Osteoblast (primary cell): ENCODE measurements at regions not wholly inside any gene's neighbourhood (a gene's known extent, or its start where the extent isn't known, plus 50 kb on each side); places are given as distances from the start of the nearest gene placed in this dataset.

Source experiments
- DNase-seq: peaks from one replicate; pipeline ENCODE4 v3.0.0; 2011; ENCODE audit warnings: low spot score, mixed read lengths; ENCODE audit not compliant: insufficient read length; ENCODE audit errors: missing footprints
- H2AFZ ChIP-seq: 2 replicates; pipeline ENCODE4 v1.6.0; 2011; ENCODE audit warnings: mild to moderate bottlenecking, low read length
- H3K27ac ChIP-seq: 2 replicates; pipeline ENCODE4 v1.5.1; 2011; ENCODE audit warnings: mild to moderate bottlenecking, low read depth, low read length, moderate library complexity
- H3K27me3 ChIP-seq: 2 replicates; pipeline ENCODE4 v1.6.0; 2012; ENCODE audit warnings: mild to moderate bottlenecking, control low read depth, inconsistent platforms, low read length, moderate library complexity; ENCODE audit not compliant: insufficient read depth
- H3K36me3 ChIP-seq: 2 replicates; pipeline ENCODE4 v1.5.1; 2011; ENCODE audit warnings: mild to moderate bottlenecking, low read length, control low read depth, moderate library complexity; ENCODE audit not compliant: insufficient read depth
- H3K4me1 ChIP-seq: 2 replicates; pipeline ENCODE4 v1.5.1; 2011; ENCODE audit warnings: mild to moderate bottlenecking, low read length, control low read depth, moderate library complexity; ENCODE audit not compliant: insufficient read depth
- H3K4me2 ChIP-seq: 2 replicates; pipeline ENCODE4 v1.6.0; 2011; ENCODE audit warnings: mild to moderate bottlenecking, low read length; ENCODE audit not compliant: insufficient read depth
- H3K4me3 ChIP-seq: fragments of 200-600 bp; sonication (generic); 3 replicates; pipeline ENCODE4 v1.5.1; 2012; ENCODE audit warnings: mild to moderate bottlenecking, low read length, inconsistent platforms; ENCODE audit not compliant: insufficient read depth
- H3K79me2 ChIP-seq: 2 replicates; pipeline ENCODE4 v1.6.0; 2012; ENCODE audit warnings: mild to moderate bottlenecking, low read length, control low read depth, inconsistent platforms; ENCODE audit not compliant: insufficient read depth
- H3K9me3 ChIP-seq: 2 replicates; pipeline ENCODE4 v1.5.1; 2011; ENCODE audit warnings: low read depth, low read length, control low read depth
- H4K20me1 ChIP-seq: 2 replicates; pipeline ENCODE4 v1.6.0; 2012; ENCODE audit warnings: mild to moderate bottlenecking, low read length, control low read depth; ENCODE audit not compliant: insufficient read depth
- CTCF ChIP-seq: IDR thresholded peaks from 2 replicates; pipeline ENCODE4 v1.5.1; 2011; ENCODE audit warnings: mild to moderate bottlenecking, low read depth, low read length, moderate library complexity; ENCODE audit errors: extremely low read depth

- Histone ChIP-seq H3K79me2 (no peaks in the 10 kb centered on the region), H3K27me3 (no peaks in the 10 kb centered on the region), H3K4me1 (no peaks in the 10 kb centered on the region), H3K4me2 (no peak overlapping the region), H4K20me1 (no peaks in the 10 kb centered on the region), H3K4me3 (no peak overlapping the region), H3K9me3 (peaks cover 2% of the 10 kb centered on the region), H3K36me3 (no peaks in the 10 kb centered on the region), H2AFZ (no peak overlapping the region), H3K27ac (no peak overlapping the region)
- no peak for TF ChIP-seq CTCF
- no peak for DNase-seq
Measured at GRCh38 chr1:104231676-104232075, 482.0 kb downstream of the AMY1C start.

GRCh38 chr1:104235141-104235540 is 485.4 kb downstream of the AMY1C start:
- DNase-seq = no peak
- Histone ChIP-seq H2AFZ (no peak overlapping the region), H3K4me2 (no peak overlapping the region), H3K79me2 (no peaks in the 10 kb centered on the region), H3K36me3 (no peaks in the 10 kb centered on the region), H3K27me3 (no peaks in the 10 kb centered on the region), H3K4me3 (no peak overlapping the region), H3K9me3 (peaks cover 2% of the 10 kb centered on the region), H3K4me1 (no peaks in the 10 kb centered on the region), H3K27ac (no peak overlapping the region), H4K20me1 (no peaks in the 10 kb centered on the region)
- no peak for TF ChIP-seq CTCF

GRCh38 chr1:104238991-104239390 is 489.3 kb downstream of the AMY1C start:
- H3K4me3 ChIP-seq = no peak overlapping the region
- no peaks in the 10 kb centered on the region for H3K4me1 ChIP-seq
- no peak overlapping the region for H3K27ac ChIP-seq
- H3K79me2 ChIP-seq = no peaks in the 10 kb centered on the region
- H3K36me3 ChIP-seq = no peaks in the 10 kb centered on the region
- H4K20me1 ChIP-seq = no peaks in the 10 kb centered on the region
- H3K9me3 ChIP-seq = peaks cover 2% of the 10 kb centered on the region
- H3K4me2 ChIP-seq = no peak overlapping the region
- H2AFZ ChIP-seq = no peak overlapping the region
- no peak for TF ChIP-seq CTCF
- no peaks in the 10 kb centered on the region for H3K27me3 ChIP-seq
- DNase-seq = no peak

GRCh38 chr1:104248385-104248784 is 498.7 kb downstream of the AMY1C start:
- no peaks in the 10 kb centered on the region for H3K79me2 ChIP-seq
- no peak overlapping the region for H3K27ac ChIP-seq
- no peaks in the 10 kb centered on the region for H4K20me1 ChIP-seq
- no peak for TF ChIP-seq CTCF
- DNase-seq = no peak
- no peak overlapping the region for H3K4me3 ChIP-seq
- H3K9me3 ChIP-seq = no peaks in the 10 kb centered on the region
- no peaks in the 10 kb centered on the region for H3K36me3 ChIP-seq
- H2AFZ ChIP-seq = no peak overlapping the region
- no peaks in the 10 kb centered on the region for H3K4me1 ChIP-seq
- H3K27me3 ChIP-seq = no peaks in the 10 kb centered on the region
- H3K4me2 ChIP-seq = no peak overlapping the region
